ENCODE measurements at regions not wholly inside any gene's neighbourhood (a gene's known extent, or its start where the extent isn't known, plus 50 kb on each side); places are given as distances from the start of the nearest gene placed in this dataset.

DNA sequence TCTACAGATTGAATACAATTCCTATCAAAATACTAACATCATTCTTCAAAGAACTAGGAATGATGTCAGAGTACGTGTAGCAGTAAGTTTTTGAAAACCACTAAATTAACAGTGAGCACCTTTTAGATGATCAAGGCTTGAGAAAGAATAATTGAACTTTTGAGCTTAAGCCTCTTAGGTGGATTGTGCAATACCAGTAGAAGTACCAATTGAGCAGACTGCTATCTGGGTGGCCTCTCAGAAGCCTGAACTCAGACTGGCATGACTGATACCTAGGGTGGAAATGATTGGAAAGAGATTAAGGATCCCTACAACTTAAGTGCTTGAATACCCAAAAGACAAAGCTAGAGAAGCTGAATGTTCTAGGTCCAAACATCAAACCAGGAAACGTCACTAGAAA is 200.3 kb upstream of the GALNTL6 start:
- Histone ChIP-seq H3K36me3 (no peaks in the 10 kb centered on the region), H3K9me3 (no peaks in the 10 kb centered on the region), H3K27me3 (no peaks in the 10 kb centered on the region), H3K4me3 (ENCODE audit: low read depth, low read length) (no peak overlapping the region), H3K4me1 (no peaks in the 10 kb centered on the region)
- DNase-seq = no peak
- TF ChIP-seq, protein P1, sequence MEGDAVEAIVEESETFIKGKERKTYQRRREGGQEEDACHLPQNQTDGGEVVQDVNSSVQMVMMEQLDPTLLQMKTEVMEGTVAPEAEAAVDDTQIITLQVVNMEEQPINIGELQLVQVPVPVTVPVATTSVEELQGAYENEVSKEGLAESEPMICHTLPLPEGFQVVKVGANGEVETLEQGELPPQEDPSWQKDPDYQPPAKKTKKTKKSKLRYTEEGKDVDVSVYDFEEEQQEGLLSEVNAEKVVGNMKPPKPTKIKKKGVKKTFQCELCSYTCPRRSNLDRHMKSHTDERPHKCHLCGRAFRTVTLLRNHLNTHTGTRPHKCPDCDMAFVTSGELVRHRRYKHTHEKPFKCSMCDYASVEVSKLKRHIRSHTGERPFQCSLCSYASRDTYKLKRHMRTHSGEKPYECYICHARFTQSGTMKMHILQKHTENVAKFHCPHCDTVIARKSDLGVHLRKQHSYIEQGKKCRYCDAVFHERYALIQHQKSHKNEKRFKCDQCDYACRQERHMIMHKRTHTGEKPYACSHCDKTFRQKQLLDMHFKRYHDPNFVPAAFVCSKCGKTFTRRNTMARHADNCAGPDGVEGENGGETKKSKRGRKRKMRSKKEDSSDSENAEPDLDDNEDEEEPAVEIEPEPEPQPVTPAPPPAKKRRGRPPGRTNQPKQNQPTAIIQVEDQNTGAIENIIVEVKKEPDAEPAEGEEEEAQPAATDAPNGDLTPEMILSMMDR (IDR thresholded peaks at IDR 0.05; ENCODE audit: low read depth, low read length) = no peak

DNA sequence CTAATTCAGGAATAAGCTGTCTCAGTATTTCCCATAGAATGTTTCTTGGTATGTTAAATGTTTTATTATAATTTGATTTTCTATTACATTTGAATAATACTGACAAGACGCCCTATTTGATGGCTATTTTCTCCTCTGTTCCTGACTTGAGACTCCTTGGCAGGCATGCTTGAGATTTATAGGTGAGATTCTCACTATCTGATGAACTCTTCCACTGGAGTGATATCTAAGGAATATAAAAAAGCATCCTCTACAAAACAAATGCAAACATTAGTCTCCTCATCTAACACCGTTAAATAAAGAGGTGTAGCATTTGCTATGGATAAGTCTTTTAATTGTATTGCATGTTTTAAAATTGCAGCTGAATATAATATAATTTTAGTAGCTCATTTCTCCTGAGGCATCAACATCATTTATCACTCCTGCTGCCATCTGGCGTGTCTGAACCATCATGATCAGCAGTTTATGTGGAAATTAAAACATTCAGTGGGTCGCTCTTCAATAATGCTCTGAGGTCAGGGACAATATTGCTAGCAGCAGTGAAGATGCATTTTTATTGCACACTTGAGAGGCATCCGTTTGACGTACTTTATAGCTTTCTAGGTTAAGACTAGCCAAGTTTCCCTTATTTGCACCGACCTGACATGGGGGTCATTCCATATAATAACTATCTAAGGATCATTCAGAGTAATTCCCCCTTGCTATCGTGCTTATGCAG is 210.4 kb upstream of the GALNTL6 start:
- no peak for DNase-seq

DNA sequence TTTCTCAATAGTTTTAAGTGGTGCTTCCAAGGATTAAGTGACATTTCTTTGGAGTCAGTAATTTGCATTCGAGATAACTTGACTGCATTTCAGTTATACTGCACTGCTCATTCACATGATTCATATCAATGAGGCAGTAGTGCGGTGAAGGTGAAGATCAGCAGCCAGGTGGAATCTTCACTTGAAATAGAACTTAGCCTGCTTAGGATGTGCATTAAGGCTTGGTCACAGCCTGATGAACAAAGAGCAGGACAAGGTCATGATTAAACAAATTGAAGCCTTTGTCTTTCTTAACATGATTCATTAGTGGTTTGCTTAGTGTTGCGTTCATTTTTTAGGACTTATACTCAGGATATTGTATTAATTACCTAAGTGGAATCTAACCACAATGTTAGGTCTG is 212.1 kb upstream of the GALNTL6 start:
- TF ChIP-seq, protein P1 (IDR thresholded peaks at IDR 0.05; ENCODE audit: low read depth, low read length) = no peak
- no peaks in the 10 kb centered on the region; the same call in 1 of the 2 replicates for H3K9me3 ChIP-seq
- H3K4me1 ChIP-seq = no peaks in the 10 kb centered on the region; the same call in 1 of the 2 replicates

More for the DNA sequence above, 210.4 kb upstream of the GALNTL6 start:
- Histone ChIP-seq H3K36me3 (no peaks in the 10 kb centered on the region), H3K4me3 (ENCODE audit: low read depth, low read length) (no peak overlapping the region), H3K27me3 (no peaks in the 10 kb centered on the region), H3K9me3 (no peaks in the 10 kb centered on the region; the same call in 1 of the 2 replicates), H3K4me1 (no peaks in the 10 kb centered on the region; the same call in 1 of the 2 replicates)
- TF ChIP-seq, protein P1 (IDR thresholded peaks at IDR 0.05; ENCODE audit: low read depth, low read length) = no peak

DNA sequence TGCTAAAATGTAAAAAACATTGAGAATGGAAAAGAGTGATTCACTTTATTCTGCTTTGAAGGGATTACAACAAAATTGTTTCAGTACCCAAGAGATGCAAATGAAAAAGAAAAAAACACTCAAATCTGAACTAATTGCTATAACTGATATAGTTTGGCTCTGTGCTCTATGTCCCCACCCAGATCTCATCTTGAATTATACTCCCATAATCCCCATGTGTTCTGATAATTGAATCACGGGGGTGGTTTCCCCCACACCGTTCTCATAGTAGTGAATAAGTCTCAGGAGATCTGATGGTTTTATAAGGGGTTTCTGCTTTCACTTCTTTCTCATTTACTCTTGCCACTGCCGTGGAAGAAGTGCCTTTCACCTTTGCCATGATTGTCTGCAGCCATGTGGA is 213.6 kb upstream of the GALNTL6 start:
- DNase-seq = no peak
- Histone ChIP-seq H3K4me3 (ENCODE audit: low read depth, low read length) (no peak overlapping the region), H3K27me3 (no peaks in the 10 kb centered on the region), H3K9me3 (no peaks in the 10 kb centered on the region; the same call in 1 of the 2 replicates), H3K4me1 (no peaks in the 10 kb centered on the region; the same call in 1 of the 2 replicates), H3K36me3 (no peaks in the 10 kb centered on the region)
- TF ChIP-seq, protein P1 (IDR thresholded peaks at IDR 0.05; ENCODE audit: low read depth, low read length) = no peak

More for the DNA sequence above, 212.1 kb upstream of the GALNTL6 start:
- Histone ChIP-seq H3K36me3 (no peaks in the 10 kb centered on the region), H3K4me3 (ENCODE audit: low read depth, low read length) (no peak overlapping the region), H3K27me3 (no peaks in the 10 kb centered on the region)
- DNase-seq = no peak

DNA sequence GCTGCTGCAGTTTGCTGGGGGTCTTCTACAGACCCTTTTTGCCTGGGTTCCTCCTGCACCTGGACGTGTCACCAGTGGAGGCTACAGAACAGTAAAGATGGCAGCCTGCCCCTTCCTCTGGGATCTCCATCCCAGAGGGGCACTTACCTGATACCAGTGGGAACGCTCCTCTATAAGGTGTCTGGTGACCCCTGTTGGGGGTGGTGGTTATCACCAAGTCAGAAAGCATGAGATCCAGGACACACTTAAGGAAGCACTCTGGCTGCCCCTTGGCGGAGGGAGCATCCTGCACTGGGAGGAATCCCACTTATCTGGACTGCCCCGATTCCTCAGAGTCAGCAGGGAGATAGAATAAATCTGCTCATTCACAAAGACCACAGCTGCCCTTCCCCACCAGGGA is 218.9 kb upstream of the GALNTL6 start:
- no peak for DNase-seq

DNA sequence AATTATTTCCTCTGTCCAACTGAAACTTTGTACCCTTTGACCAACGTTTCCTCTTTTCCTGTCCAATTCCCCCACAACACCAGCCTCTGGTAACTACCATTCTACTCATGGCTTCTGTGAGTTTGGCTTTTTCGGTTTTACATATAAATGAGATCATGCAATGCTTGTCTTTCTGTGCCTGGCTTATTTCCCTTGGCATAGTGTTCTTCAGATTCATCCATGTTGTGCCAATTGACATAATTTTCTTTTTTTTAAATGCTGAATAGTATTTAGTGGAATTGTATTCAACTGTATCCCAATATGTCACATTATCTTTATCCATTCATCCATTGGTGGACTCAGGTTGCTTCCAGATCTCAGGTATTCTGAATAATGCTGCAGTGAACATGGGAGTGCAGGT is 222.5 kb upstream of the GALNTL6 start:
- no peaks in the 10 kb centered on the region for H3K4me1 ChIP-seq
- H3K27me3 ChIP-seq = no peaks in the 10 kb centered on the region
- no peaks in the 10 kb centered on the region for H3K9me3 ChIP-seq
- TF ChIP-seq, protein P1 (IDR thresholded peaks at IDR 0.05; ENCODE audit: low read depth, low read length) = no peak
- DNase-seq = no peak
- no peak overlapping the region for H3K4me3 ChIP-seq (ENCODE audit: low read depth, low read length)
- H3K36me3 ChIP-seq = no peaks in the 10 kb centered on the region

More for the DNA sequence above, 218.9 kb upstream of the GALNTL6 start:
- Histone ChIP-seq H3K4me1 (no peaks in the 10 kb centered on the region), H3K27me3 (no peaks in the 10 kb centered on the region), H3K4me3 (ENCODE audit: low read depth, low read length) (no peak overlapping the region), H3K36me3 (no peaks in the 10 kb centered on the region), H3K9me3 (no peaks in the 10 kb centered on the region)
- TF ChIP-seq, protein P1 (IDR thresholded peaks at IDR 0.05; ENCODE audit: low read depth, low read length) = 0 out of 2 replicates have a peak, but pooled peaks have one; percentile 2
